NCI-H1694 (cell line): ENCODE measurements at regions not wholly inside any gene's neighbourhood (a gene's known extent, or its start where the extent isn't known, plus 50 kb on each side); places are given as distances from the start of the nearest gene placed in this dataset.

Source experiments
- DNase-seq: peaks from one replicate; lab custom pipeline; 2025; lab: John Stamatoyannopoulos, UW

DNA sequence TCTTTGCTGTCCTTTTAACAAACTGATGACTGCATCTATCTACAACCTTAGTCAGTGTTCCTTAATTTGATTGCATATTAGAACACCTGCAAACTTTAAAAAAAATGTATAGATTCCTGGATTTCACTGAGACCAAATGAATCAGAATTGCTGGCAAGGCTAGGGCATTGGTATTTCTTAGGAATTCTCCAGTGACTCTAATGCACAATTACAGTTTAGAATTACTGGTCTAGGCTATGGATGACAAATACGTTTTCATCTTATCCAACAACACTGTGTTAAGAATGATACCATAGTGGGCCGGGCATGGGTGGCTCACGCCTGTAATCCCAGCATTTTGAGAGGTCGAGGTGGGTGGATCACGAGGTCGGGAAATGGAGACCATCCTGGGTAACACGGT, 545.9 kb upstream of the RIOK2 start:
- no peak for DNase-seq

DNA sequence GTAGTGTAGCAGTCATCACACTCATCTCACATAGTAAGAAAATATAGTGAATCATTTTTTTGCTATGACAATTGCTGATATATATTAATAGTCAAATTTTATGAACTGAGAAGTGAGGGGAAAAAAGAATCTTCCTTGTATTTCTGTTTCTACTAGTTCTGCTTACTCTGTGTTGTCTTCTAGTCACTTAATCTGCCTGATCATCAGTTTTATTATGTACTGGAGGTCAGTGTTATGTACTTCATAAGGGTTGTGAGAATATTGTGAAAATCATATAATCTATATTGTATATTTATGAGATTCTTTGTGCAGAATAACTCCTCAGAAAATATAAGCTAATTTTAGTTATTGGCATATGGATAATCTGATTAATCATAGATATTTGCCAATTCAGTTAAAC, 546.9 kb upstream of the RIOK2 start:
- DNase-seq, result no peak

DNA sequence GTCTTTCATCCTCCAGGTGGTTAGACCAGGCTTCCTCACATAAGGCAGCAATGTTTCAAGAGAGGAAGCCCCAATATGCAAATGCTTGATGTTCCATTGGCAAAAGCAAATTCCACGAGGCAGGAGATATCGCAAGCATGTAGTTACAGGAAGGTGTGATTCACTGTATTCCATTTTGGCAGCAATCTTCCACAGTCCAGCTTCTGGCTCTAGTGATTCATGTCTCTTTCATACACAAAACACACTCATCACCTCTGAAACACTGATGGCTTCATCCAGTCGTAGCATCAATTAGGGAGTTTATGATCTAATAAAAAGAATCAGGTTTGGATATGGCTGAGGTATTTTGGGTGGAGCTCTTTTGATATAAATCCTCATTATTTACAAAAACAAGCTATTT, 552.2 kb upstream of the RIOK2 start:
- no peak for DNase-seq

DNA sequence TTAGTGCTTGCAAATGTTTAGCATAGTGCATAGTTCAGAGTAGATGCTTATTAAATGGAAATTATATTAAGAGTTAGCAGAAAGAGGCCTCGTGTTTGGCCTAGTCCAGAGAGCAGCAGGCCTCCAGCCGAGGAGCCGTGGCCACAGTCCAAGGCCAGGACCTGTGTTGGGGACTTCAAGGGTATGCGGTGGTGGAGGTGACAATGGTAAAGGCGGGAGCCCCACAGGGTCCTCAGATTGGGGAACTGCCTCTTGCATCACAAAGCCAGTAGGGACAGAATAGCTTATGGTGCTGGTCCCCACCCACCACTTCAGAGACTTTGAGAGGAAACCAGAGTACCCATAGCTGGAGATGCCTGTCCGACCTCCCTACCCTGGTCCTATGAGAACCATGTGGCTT, 554.6 kb upstream of the RIOK2 start:
- no peak for DNase-seq

DNA sequence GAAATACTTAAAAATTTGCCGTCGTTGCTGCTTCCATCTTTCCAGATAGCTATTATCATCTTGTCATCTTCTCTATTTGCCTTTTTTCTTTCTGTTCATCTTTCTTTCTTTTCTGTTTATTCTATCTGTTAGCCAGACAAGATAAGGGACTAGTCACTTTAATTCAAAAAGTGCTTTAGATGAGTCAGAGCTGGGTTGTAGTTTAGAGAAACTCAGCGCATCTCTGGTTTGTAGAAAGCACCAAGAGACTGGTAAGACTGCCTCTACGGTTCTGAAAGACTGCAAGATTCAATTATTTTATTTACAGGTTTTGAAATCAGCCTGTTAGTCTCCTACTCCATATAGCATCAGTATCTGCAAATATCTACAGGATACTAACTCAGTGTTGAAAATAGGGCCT, 562.8 kb upstream of the RIOK2 start:
- DNase-seq, result no peak

DNA sequence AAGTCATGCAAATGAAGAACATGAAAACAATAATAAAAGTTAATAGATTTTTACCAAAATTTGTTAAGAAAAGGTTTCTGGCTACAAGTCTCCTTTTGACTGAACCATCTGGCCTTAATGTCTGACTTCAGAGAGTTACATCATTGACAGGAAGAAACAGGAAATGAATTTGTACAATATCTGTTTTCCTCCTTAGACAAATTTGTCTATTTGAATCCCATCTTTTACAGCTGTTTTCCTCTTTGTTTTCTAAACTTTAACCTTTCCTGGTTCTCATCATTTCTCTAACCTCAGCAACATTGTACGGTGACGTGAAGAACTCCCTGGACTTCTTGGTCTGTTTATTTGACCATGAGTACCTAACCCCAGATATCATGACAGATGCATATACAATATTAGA, 567.5 kb upstream of the RIOK2 start:
- no peak for DNase-seq

DNA sequence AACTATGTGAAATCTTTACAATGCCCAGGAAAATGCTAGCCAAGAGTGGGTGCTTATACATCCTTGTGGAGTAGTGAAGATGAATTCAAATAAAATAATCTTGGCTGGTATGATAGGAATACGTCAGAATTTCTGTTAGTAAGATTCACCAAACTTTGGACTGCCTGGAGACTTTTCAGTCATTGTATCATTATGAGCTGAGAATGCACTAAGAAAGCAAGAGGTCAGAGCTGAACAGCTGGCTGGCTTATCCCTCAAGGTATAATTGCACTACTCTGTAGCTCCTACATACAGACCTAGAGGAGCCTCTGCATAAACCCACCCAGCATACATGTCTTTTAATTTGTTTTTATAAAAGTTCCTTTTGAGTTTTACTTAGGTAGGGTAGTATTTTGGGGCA, 568.5 kb upstream of the RIOK2 start:
- no peak for DNase-seq

DNA sequence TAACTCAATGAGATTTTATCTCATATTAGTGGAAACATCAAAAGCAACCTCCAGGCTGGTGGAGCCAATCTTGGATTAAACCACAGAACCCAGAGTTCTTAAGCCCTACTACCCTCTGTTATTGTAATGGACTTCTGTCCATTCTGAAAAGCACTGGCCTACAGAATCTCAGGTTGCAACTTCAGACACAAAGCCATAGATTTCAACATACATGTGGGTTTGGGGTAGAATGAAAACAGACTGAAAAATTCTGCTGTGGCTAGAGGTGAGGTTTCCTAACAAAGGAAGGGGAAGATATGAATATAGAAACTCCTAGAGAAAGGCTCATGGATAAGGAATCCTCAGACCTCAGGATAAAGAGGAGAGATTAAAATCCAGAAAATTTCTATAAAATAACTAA, 569.8 kb upstream of the RIOK2 start:
- no peak for DNase-seq

DNA sequence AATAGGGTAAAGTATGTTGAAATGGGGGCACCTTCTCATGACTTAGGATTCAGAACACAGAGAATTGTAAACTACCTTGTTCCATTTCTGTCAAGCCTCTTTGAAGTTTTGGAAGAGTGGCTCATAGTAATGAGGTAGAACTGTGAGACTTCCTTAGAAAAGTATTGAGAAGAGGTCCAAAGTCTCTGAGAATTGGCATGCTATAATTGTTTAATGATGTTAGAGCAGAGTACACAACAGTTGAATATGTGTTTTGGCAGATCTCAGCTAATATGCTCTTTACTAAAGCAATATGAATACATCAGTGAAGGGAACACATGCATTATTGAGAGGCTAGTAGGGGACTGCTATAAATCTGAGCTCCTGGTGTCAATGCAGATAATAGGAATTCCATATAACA, 579.4 kb upstream of the RIOK2 start:
- DNase-seq, result no peak

DNA sequence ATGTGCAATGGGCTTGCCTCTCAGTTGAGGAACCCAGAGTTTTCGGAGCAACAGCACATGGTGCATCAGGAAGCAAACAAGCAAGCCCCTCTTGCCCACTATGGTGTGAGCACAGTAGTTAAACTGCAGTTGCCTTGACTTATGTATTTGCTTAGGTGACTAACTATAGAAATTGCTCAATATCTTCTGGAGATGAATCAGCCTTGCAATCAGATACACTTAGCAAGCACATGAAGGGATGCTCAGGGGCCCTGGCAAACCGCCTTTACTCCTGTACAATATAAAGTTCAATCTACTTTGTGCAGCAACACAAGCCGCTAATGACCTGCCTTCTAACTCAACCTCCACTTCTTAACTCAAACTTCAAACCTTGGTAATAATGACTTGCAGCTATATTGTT, 581.7 kb upstream of the RIOK2 start:
- no peak for DNase-seq

DNA sequence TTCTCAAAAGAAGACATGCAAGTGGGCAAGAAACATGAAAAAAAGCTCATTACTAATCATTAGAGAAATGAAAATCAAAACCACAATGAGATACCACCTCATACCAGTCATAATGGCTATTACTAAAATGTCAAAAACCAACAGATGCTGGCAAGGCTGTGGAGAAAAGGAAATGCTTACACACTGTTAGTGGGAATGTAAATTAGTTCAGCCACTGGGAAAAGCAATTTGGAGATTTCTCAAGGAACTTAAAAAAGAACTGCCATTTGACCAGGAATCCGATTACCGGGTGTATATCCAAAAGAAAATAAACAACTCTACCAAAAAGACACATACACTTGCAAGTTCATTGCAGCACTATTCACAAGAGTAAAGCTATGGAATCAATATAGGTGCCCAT, 595.4 kb upstream of the RIOK2 start:
- no peak for DNase-seq

DNA sequence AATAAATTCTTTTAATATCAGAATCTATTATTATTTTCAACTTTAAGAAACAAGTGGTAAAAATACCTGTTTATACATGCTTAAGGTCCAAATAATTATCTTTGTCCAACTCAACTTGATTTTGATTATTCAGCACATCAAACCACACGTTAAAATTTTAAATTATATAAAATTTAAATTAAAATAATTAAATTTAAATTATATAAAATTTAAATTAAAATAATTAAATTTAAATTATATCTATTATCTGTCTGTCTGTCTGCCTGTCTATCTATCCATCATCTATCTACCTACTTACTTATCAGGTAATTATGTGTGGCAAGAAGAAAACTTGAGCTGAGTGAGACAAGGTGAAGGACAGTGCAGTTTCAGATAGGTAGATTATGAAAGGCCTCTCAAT, 605.3 kb upstream of the RIOK2 start:
- no peak for DNase-seq

DNA sequence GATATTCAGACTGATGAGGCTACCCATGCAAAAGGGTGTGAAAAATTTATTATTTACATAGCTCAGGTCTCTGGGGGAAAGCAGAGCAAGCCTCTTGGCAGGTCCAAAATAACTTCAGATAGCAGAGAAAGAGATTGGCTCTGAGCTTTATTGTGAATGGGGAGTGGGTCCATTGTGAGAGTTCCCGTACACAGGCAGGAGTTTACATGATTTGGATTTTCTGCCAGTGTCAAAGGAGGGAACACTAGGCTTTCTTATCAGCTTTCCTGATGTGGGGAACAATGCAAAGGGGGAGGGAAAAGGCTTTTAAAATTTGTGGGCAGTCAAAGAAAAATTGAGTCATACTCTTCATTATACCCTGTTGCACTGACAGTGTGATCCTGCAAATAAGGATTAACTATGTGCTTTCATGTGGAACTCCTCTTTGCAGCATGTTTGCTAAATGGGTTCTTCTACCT, 615.0 kb upstream of the RIOK2 start:
- no peak for DNase-seq

DNA sequence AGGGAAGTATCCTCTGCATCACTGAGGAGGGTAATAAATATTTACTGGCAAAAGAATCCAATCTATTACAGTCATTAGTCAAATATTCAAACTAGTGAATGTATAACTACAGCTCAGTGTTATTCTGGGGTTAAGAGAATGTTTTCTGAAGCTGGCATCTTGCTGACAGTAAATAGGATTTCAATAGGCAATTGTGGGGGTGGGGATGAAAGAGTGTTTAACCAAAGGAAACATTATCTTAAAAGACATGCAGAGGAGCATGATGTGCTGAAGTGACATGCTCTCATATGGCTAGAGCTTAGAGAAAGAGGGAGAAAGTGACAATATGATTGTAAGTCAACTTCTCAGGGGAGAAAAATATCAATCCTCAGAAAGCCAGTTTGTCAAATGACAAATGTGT, 618.4 kb upstream of the RIOK2 start:
- DNase-seq, result no peak

DNA sequence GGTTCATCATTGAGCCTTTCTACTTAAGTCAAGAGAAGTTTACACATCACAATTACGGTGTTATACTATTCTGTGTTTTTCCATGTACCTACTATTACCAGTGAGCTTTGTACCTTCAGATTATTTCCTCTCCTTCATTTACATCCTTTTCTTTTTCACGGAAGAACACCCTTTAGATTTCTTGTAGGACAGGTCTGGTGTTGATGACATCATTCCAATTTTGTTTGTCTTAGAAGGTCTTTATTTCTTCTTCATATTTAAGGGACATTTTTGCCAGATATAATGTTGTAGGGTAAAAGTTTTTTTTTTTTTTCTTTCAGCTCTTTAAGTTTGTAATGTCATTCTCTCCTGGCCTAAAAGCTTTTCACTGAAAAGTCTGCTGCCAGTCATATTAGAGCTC, 637.1 kb upstream of the RIOK2 start:
- DNase-seq, result no peak

DNA sequence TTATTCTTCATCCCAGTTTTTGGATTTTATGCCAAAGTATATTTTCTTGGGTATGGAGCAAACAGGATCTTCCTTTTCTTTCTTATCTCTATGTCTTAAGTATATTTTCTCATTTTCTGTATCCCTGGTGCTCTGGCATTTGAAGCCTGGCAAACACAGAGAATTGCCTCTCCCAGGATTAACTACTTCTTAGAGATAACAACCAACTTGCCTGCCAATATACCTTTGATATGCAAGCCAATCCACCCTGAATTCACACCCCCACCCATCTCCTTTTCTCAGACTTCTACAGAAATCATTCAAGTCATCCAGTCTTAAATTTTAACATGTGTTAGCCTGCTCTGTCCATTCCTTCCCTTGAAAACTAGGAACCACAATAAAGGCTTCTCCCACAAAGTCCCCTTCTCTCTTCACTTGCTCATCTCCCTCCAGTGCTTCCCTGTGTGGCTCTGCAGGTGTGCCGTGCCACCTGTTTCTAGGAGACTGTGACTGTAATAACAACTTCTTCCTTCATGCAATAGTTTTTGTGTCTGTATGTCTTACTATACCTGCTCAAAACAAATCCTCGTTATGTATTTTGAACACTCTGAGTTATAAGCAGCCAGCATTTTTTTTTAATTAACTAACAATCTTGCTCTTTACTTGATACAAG, 649.7 kb upstream of the RIOK2 start:
- DNase-seq, result no peak

DNA sequence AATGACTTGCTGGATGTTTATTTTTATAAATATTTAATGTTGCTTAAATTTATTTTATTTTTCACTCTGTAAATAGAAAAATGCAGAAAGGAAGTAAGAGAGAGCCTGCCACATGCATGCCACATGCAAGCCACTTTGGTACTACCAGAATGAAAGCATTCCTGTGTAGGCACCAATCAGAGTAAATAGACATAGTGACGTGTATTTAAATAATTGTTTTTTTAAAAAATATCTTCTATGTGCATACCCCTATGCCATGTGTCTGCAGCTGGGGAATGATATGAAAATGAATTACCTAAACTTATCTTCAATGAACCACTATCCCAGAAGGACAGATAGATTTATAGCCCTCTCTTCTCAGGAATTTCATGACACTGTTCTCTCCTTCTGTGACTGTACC, 651.5 kb upstream of the RIOK2 start:
- no peak for DNase-seq

DNA sequence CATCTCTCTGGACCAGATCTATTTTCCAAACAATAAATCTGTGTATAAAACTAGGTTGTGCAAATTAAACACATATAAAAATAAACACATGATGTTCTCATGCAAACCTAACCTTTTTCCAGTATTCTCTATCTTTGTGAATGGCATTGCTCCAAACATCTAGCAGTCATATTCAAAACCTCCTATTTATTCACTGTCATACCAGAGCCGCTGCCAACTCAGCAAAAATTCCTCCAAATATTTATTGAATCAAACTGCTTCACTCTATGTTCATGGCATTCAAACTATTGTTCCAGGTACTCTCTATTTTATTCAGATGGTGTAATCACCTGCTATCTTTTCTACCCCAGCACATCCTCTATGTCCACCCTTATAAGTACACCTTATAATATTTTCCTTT, 652.1 kb upstream of the RIOK2 start:
- DNase-seq, result no peak

DNA sequence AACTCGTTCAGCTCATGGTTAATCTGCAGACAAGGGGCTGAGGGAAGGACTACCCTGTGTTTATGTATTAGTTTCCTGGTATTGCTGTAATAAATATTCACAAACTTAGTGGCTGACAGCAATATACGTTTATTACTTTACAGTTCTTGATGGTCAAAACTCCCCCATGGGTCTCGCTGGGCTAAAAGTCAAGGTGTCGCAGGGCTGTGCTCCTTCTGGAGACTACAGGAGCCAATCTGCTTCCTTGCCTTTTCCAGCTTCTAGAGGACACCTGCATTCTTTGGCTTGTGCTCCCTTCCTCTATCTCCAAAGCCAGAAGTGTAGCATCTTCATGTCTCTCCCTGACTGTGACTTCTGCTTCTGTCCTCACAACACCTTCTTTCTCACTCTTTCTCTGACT, 653.8 kb upstream of the RIOK2 start:
- no peak for DNase-seq

DNA sequence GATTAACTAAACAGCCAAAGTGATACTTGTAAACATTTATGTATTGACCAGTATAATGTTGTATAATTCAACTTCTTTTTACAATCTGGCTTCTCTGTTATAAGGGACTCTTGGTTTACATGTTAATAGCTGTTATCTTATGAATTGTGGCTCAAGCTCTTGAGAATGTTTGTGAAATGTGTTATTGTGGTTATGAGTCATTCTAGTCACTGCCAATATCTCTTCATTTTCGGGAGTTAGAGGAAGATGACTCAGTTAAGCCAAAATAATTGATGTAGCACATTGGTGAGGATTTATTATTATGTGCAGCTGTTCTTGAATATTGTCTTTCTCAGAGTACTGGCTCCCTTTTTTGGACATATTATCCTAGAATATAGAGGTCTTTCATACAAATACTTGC, 655.2 kb upstream of the RIOK2 start:
- DNase-seq, result no peak

DNA sequence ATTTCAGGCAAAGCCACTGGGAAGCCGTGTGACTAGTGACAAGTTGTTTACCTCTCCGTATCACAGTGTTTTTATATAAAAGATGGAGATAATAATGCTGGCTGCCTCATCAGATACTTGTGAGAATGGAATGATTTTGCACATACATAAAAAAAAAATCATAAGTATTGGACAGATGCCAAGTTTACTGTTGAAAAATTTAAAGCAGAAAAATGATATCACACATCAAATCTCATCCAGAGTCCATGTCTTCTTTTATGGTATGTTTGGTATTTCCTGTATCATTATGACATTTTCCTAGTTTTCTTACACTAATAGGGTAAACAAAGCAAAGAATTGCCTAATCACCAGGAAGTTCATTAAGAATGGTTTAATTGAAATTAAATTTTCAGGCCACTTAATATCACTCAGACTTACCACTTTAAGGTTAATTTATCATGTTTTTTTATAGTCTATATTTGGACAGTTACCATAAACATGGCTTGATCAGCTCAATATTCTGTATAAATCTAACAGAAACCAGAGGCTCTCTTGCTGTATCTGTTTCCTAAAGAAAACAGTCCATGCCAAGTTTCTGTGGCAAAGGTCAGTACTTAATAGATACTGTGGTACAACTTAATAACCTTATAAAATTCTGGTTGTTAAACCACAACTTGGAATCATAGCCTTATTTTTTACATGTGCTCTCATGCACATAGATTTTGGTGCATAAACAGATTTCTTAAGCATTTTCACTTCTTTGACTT, 656.5 kb upstream of the RIOK2 start:
- DNase-seq, result no peak

DNA sequence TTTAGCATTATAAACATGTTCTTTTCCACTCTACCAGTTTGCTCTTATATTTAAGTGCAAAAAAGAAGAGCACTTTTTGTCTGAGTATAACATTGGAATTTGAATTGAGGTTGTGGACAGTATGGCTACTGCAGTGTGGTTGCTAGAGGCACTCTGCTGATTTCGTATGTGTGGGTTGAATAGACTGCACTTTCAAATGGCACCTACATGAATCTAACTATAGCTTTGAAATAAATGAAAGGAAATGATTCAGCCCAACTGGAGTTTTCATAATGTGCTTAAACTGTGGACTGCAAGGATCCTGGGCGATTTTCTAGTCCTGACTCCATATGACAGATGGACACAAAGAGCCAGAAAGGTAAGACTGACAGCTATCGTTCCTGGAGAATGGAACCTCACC, 657.6 kb upstream of the RIOK2 start:
- DNase-seq, result no peak

DNA sequence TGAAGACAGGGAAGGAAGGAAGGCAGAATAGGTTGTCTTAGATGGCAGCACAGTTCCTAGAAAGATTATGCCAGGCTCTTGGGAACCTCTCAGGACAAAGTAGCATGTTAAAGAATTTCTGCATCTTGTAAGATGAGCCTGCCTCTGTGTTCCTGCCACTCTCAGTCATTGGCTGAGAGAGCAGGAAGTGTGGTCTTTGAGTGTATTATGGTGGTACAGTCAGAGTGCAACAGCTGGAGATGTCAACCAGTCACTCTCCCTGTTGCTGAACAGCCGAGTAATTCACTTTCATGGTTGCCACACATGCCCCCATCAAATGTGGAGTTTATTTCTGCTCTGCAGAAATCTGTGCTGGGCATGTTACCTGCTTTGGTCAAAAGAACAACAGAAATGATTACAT, 659.6 kb upstream of the RIOK2 start:
- DNase-seq, result no peak

DNA sequence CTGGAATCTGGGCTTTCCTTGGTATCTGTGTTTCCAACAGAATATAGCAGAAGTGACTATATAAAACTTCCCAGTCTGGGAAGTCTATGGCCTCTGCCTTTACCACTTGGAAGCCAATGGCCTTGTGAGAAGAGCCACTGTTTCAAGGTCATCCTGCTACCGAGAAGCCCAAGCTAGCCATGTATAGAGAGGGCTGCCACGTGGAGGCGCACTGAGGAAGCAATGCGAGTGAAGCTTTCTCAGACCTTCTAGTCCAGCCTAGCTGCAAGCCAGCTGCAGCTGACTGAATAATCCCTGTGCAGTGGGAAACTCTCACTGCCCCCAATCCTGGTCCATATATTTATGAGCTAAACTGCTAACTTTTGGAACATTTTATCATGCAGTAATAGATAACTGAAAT, 661.8 kb upstream of the RIOK2 start:
- no peak for DNase-seq
